Liver (tissue), 3 donors: ENCODE measurements at regions not wholly inside any gene's neighbourhood (a gene's known extent, or its start where the extent isn't known, plus 50 kb on each side); places are given as distances from the start of the nearest gene placed in this dataset.

Source experiments
- EGR1 ChIP-seq, 2 donors: IDR thresholded peaks; 2 replicates each; pipeline ENCODE4 v1.6.1; 2016 to 2018; ENCODE audit warnings: antibody characterized with exemption in 2 of 2, low read depth in 2 of 2
- HNF4A ChIP-seq, 2 donors: conservative IDR thresholded peaks; 2 replicates each; pipeline ENCODE4 v1.6.1; 2016; ENCODE audit warnings: antibody characterized with exemption in 2 of 2, mild to moderate bottlenecking in 2 of 2
- JUND ChIP-seq, 2 donors: IDR thresholded peaks; 2 replicates each; pipeline ENCODE4 v1.6.1; 2016; ENCODE audit warnings: antibody characterized with exemption in 2 of 2
- RAD21 ChIP-seq, 2 donors: IDR thresholded peaks; 2 replicates each; pipeline ENCODE4 v1.6.1; 2016; ENCODE audit warnings: antibody characterized with exemption in 2 of 2, mild to moderate bottlenecking in 2 of 2
- SP1 ChIP-seq: IDR thresholded peaks from 2 replicates; pipeline ENCODE4 v1.6.1; 2018; ENCODE audit warnings: antibody characterized with exemption, mild to moderate bottlenecking
- YY1 ChIP-seq: IDR thresholded peaks from 2 replicates; pipeline ENCODE4 v1.6.1; 2016; ENCODE audit warnings: antibody characterized with exemption, mild to moderate bottlenecking
- TF ChIP-seq, protein P1 (sequence below): fragments of 150-350 bp; IDR thresholded peaks from 2 replicates; pipeline ENCODE4 v1.5.1; 2017; ENCODE audit warnings: improper control_type of control experiment, low read depth, low read length; ENCODE audit not compliant: missing input control
- TF ChIP-seq, protein P2 (sequence below): IDR thresholded peaks from 2 replicates; pipeline ENCODE4 v1.6.1; 2016; ENCODE audit warnings: antibody characterized with exemption, mild to moderate bottlenecking
- TF ChIP-seq, protein P3 (sequence below): IDR thresholded peaks from 2 replicates; pipeline ENCODE4 v1.6.1; 2016; ENCODE audit warnings: antibody characterized with exemption
- TF ChIP-seq, protein P4 (sequence below): IDR thresholded peaks from 2 replicates; pipeline ENCODE4 v1.6.1; 2016; ENCODE audit warnings: antibody characterized with exemption
- donor health status: healthy.
- donor health status: healthy.

DNA sequence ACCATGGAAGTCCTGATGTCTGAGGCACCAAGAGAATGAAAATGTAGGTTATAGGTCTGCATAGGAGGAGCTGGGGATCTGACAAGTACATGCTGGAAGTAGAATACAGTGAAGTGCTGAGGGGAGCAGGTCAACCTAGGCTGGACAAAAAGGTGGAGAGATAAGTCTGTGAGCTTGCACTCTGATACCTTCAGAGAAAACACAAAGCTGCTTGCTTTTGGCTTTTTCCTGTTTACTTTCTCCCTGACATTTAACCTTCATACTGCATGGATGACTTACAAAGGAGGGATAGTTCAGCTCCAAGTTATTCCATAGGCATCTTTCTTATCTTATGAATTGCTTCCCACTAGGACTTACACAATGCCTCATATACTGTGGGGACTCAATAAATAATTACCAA, 256.7 kb upstream of the NREP start:
- TF ChIP-seq, protein P1, sequence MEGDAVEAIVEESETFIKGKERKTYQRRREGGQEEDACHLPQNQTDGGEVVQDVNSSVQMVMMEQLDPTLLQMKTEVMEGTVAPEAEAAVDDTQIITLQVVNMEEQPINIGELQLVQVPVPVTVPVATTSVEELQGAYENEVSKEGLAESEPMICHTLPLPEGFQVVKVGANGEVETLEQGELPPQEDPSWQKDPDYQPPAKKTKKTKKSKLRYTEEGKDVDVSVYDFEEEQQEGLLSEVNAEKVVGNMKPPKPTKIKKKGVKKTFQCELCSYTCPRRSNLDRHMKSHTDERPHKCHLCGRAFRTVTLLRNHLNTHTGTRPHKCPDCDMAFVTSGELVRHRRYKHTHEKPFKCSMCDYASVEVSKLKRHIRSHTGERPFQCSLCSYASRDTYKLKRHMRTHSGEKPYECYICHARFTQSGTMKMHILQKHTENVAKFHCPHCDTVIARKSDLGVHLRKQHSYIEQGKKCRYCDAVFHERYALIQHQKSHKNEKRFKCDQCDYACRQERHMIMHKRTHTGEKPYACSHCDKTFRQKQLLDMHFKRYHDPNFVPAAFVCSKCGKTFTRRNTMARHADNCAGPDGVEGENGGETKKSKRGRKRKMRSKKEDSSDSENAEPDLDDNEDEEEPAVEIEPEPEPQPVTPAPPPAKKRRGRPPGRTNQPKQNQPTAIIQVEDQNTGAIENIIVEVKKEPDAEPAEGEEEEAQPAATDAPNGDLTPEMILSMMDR, result no peak
- TF ChIP-seq, protein P2, sequence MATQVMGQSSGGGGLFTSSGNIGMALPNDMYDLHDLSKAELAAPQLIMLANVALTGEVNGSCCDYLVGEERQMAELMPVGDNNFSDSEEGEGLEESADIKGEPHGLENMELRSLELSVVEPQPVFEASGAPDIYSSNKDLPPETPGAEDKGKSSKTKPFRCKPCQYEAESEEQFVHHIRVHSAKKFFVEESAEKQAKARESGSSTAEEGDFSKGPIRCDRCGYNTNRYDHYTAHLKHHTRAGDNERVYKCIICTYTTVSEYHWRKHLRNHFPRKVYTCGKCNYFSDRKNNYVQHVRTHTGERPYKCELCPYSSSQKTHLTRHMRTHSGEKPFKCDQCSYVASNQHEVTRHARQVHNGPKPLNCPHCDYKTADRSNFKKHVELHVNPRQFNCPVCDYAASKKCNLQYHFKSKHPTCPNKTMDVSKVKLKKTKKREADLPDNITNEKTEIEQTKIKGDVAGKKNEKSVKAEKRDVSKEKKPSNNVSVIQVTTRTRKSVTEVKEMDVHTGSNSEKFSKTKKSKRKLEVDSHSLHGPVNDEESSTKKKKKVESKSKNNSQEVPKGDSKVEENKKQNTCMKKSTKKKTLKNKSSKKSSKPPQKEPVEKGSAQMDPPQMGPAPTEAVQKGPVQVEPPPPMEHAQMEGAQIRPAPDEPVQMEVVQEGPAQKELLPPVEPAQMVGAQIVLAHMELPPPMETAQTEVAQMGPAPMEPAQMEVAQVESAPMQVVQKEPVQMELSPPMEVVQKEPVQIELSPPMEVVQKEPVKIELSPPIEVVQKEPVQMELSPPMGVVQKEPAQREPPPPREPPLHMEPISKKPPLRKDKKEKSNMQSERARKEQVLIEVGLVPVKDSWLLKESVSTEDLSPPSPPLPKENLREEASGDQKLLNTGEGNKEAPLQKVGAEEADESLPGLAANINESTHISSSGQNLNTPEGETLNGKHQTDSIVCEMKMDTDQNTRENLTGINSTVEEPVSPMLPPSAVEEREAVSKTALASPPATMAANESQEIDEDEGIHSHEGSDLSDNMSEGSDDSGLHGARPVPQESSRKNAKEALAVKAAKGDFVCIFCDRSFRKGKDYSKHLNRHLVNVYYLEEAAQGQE, result no peak
- TF ChIP-seq YY1, result no peak
- no peak for TF ChIP-seq JUND (IDR thresholded peaks at IDR 0.05)
- TF ChIP-seq SP1, result no peak
- no peak for TF ChIP-seq EGR1 (IDR thresholded peaks at IDR 0.05; ENCODE audit: low read depth in 2 of 2)
- no peak for TF ChIP-seq RAD21 (IDR thresholded peaks at IDR 0.05)
- TF ChIP-seq, protein P3, sequence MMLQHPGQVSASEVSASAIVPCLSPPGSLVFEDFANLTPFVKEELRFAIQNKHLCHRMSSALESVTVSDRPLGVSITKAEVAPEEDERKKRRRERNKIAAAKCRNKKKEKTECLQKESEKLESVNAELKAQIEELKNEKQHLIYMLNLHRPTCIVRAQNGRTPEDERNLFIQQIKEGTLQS, result no peak
- no peak for TF ChIP-seq HNF4A (conservative IDR thresholded peaks at IDR 0.05)
- TF ChIP-seq, protein P4, sequence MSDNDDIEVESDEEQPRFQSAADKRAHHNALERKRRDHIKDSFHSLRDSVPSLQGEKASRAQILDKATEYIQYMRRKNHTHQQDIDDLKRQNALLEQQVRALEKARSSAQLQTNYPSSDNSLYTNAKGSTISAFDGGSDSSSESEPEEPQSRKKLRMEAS, result no peak
